ENCODE measurements at regions not wholly inside any gene's neighbourhood (a gene's known extent, or its start where the extent isn't known, plus 50 kb on each side); places are given as distances from the start of the nearest gene placed in this dataset.

DNA sequence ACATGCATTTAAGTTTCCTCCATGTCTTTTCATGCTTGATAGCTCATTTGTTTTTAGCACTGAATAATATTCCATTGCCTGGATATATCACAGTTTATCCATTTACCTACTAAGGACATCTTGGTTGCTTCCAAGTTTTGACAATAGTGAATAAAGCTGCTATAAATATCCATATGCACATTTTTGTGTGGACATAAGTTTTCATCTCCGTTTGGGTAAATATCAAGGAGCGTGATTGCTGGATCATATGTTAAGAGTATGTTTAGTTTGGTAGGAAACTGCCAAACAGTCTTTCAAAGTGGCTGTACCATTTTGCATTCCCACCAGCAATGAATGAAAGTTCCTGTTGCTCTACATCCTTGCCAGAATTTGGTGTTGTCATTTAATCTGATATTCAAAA, 172.5 kb downstream of the DHX15 start:
- Histone ChIP-seq H3K27me3 (ENCODE audit: control insufficient read depth in 2 of 2, insufficient read depth in 2 of 2, low read length in 2 of 2) (no peaks in the 10 kb centered on the region), H3K9me3 (replicated peaks; ENCODE audit: control insufficient read depth, insufficient read depth, low read length) (no peaks in the 10 kb centered on the region), H3K4me1 (ENCODE audit: control insufficient read depth, extremely low read depth, insufficient read depth, low read length) (no peaks in the 10 kb centered on the region), H3K79me2 (ENCODE audit: control insufficient read depth, insufficient read depth, low read length) (no peaks in the 10 kb centered on the region), H4K20me1 (replicated peaks; ENCODE audit: control insufficient read depth, extremely low read depth, insufficient read depth, low read length) (no peaks in the 10 kb centered on the region), H3K9ac (replicated peaks; ENCODE audit: extremely low read depth, insufficient read depth, low read length) (no peak overlapping the region), H3K27ac (ENCODE audit: insufficient read depth, low read depth, low read length) (no peak overlapping the region), H3K9me1 (replicated peaks; ENCODE audit: control insufficient read depth, extremely low read depth, insufficient read depth, low read length) (no peaks in the 10 kb centered on the region), H2AFZ (ENCODE audit: low read depth, low read length) (no peak overlapping the region), H3K36me3 (ENCODE audit: control insufficient read depth in 2 of 2, extremely low read depth in 1 of 2, insufficient read depth in 2 of 2, low read length in 2 of 2) (no peaks in the 10 kb centered on the region), H3K4me3 (replicated peaks in 1 of 3; ENCODE audit: insufficient read depth in 1 of 3, low read depth in 1 of 3, low read length in 3 of 3) (no peak overlapping the region), H3K4me2 (ENCODE audit: insufficient read depth, low read length) (no peak overlapping the region)
- DNase-seq (ENCODE audit: low read depth, low spot score), result no peak
- TF ChIP-seq, protein P1, sequence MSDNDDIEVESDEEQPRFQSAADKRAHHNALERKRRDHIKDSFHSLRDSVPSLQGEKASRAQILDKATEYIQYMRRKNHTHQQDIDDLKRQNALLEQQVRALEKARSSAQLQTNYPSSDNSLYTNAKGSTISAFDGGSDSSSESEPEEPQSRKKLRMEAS (IDR thresholded peaks at IDR 0.05; ENCODE audit: insufficient read depth, insufficient read length), result no peak
- no peak for TF ChIP-seq CTCF (IDR thresholded peaks at IDR 0.05; ENCODE audit: extremely low read depth in 1 of 2, insufficient read depth in 1 of 2, low read depth in 1 of 2, low read length in 2 of 2)
- no peak for TF ChIP-seq GATA2 (IDR thresholded peaks at IDR 0.05; ENCODE audit: insufficient read depth, insufficient read length, low read depth, low read length)
- no peak for TF ChIP-seq POLR2AphosphoS5 (IDR thresholded peaks at IDR 0.05; ENCODE audit: insufficient read depth, low read depth, low read length)
- TF ChIP-seq JUN (IDR thresholded peaks at IDR 0.05; ENCODE audit: borderline replicate concordance, insufficient read depth, insufficient read length, low read depth), result no peak
- no peak for TF ChIP-seq MYC (IDR thresholded peaks at IDR 0.05; ENCODE audit: low read depth, low read length)
- no peak for TF ChIP-seq POLR2A (IDR thresholded peaks at IDR 0.05; ENCODE audit: low read depth, low read length)
- TF ChIP-seq EZH2 (IDR thresholded peaks at IDR 0.05; ENCODE audit: borderline replicate concordance, low read depth, low read length, severe bottlenecking), result no peak
- TF ChIP-seq FOS (IDR thresholded peaks at IDR 0.05; ENCODE audit: borderline replicate concordance, insufficient read depth, low read length), result no peak
- ChIA-PET POLR2A (no interaction called here), CTCF (interaction anchor here (1.1 to 1.3 kb wide), 2 partner anchors 10 to 14 kb away, joined by 3 read pairs; no protein-coding TSS in a partner anchor)
- no TSS peak for BruUV-seq (replicated peaks)
- dilution Hi-C loops (cut with MboI; ENCODE audit: extremely low pct_ligation_motif_present, low sequenced_read_pairs) (no loop called here), intact Hi-C loops (cut with micrococcal nuclease) (loop anchor here (10.0 kb wide), 1 partner anchor 1997 kb away; no protein-coding TSS in a partner anchor)
- FAIRE-seq, result no peak

Measured in endothelial cell of umbilical vein (primary cell).